Vagina (tissue), 2 donors: ENCODE measurements at regions not wholly inside any gene's neighbourhood (a gene's known extent, or its start where the extent isn't known, plus 50 kb on each side); places are given as distances from the start of the nearest gene placed in this dataset.
"Not testable (repeated sequence)": the region's sequence is repeated elsewhere in the genome, so short reads cannot be mapped to it uniquely, and the experiment has no call there.

Experiments used
- DNase-seq, 2 donors: peaks; one replicate each; pipeline ENCODE4 v3.0.0-alpha.2; 2017; ENCODE audit errors: extremely low spot score in 2 of 2
- H3K27ac ChIP-seq: fragments of 200-600 bp; sonication (generic); one replicate; pipeline ENCODE4 v1.5.1; 2019
- H3K27me3 ChIP-seq: fragments of 200-600 bp; sonication (generic); one replicate; pipeline ENCODE4 v1.5.1; 2019
- H3K36me3 ChIP-seq, 2 donors: fragments of 200-600 bp; sonication (generic); one replicate each; pipeline ENCODE4 v1.5.1; 2017 to 2019
- H3K4me1 ChIP-seq: fragments of 200-600 bp; sonication (generic); one replicate; pipeline ENCODE4 v1.5.1; 2019
- H3K4me3 ChIP-seq, 2 donors: fragments of 200-600 bp; sonication (generic); 1 replicate in 1 of 2; 2 replicates in 1 of 2; pipeline ENCODE4 v1.5.1; 2016 to 2019
- H3K9me3 ChIP-seq: fragments of 200-600 bp; sonication (generic); one replicate; pipeline ENCODE4 v1.5.1; 2019
- CTCF ChIP-seq, 3 experiments: fragments of 450-650 bp in 2 of 3; fragments of 200-600 bp in 1 of 3; sonication (generic) in 1 of 3; IDR thresholded peaks; one replicate each; pipeline ENCODE4 v1.5.1; 2017 to 2019; ENCODE audit warnings: antibody characterized with exemption in 3 of 3, mild to moderate bottlenecking in 2 of 3, moderate library complexity in 2 of 3
- POLR2A ChIP-seq, 2 donors: fragments of 450-650 bp; IDR thresholded peaks; one replicate each; pipeline ENCODE4 v1.6.1; 2017; ENCODE audit warnings: antibody characterized with exemption in 2 of 2, mild to moderate bottlenecking in 2 of 2, moderate library complexity in 2 of 2
- POLR2AphosphoS5 ChIP-seq, 2 donors: sonication (generic); formaldehyde crosslinking; IDR thresholded peaks; one replicate each; pipeline ENCODE4 v1.9.0; 2017; ENCODE audit warnings: antibody characterized with exemption in 2 of 2, mild to moderate bottlenecking in 2 of 2, low read depth in 1 of 2; ENCODE audit not compliant: insufficient read depth in 1 of 2
- intact Hi-C: fragments of 100-400 bp; cut with DNase I; formaldehyde crosslinking; loops from one replicate; pipeline ENCODE4 v1.15.1; 2023

DNA sequence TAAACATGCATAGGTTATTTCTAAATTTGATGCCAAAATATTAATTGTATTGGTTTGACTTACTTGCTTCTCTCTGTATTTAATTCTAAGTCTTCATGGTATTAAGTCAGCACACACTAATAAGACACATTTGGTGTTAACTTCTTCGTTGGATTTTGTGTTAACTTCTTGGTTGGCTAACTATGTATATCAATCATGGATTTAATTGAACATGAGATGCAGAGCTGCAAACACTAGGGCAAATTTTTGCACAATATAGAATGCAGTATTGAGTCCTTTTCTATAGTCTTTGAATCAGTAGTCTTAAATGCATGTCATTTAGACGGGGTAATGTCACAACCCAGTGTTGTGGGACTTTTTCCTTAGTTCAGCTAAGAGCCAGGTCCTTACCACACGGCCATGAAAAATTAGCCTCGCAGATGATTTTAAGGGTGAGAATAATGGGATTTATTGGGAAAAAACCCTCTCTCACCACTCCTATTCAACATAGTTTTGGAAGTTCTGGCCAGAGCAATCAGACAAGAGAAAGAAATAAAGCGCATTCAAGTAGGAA is 142.9 kb upstream of the TRIM24 start:
- Histone ChIP-seq H3K36me3 (no peaks in the 10 kb centered on the region), H3K4me1 (no peaks in the 10 kb centered on the region), H3K27ac (no peak overlapping the region), H3K9me3 (no peaks in the 10 kb centered on the region), H3K4me3 (no peak overlapping the region), H3K27me3 (no peaks in the 10 kb centered on the region)
- no peak for TF ChIP-seq CTCF (IDR thresholded peaks at IDR 0.05)
- no peak for TF ChIP-seq POLR2AphosphoS5 (IDR thresholded peaks at IDR 0.05; ENCODE audit: insufficient read depth in 1 of 2, low read depth in 1 of 2)
- no peak for TF ChIP-seq POLR2A (IDR thresholded peaks at IDR 0.05)
- DNase-seq: no peak
- intact Hi-C loops: no loop called here

DNA sequence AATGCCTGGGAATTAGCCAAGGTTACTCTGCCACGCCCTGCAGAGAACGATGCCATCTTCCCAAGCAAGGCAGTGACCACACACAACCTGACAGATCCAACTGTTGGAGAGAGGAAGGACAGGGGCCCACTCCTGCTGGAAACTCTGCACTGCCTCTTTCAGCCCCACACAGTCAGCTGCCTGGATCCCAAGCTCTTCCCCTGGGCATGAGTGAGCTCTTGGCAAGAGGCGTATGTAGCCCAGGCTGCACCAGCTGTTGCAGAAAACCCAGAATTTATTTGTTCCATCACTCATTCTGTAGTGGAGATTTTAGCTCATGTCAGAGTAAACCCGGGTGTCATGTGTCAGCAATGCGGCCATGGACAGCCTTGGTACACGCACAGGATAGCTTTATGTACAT is 135.1 kb upstream of the TRIM24 start:
- H3K4me1 ChIP-seq: no peaks in the 10 kb centered on the region
- no peaks in the 10 kb centered on the region for H3K36me3 ChIP-seq
- TF ChIP-seq POLR2A (IDR thresholded peaks at IDR 0.05): no peak
- no peak overlapping the region for H3K4me3 ChIP-seq
- H3K27ac ChIP-seq: no peak overlapping the region
- intact Hi-C loops: no loop called here
- DNase-seq: no peak
- no peaks in the 10 kb centered on the region for H3K9me3 ChIP-seq
- no peaks in the 10 kb centered on the region for H3K27me3 ChIP-seq

DNA sequence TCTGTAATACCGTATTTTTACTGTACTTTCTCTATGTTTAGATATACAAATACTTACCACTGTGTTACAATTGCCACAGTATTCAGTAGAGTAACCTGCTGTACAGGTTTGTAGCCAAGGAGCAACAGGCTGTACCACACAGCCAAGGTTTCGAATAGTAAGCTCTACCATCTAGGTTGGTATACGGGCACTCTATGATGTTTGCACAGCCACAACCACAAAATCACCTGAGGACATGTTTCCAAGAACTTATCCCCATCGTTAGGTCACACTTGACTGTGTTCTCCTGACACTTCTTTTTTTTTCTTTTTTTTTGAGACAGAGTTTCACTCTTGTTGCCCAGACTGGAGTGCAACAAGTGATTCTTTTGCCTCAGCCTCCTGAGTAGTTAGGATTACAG is 134.6 kb upstream of the TRIM24 start:
- no peak overlapping the region for H3K27ac ChIP-seq
- no peaks in the 10 kb centered on the region for H3K36me3 ChIP-seq
- no peaks in the 10 kb centered on the region for H3K27me3 ChIP-seq
- no peak for DNase-seq
- H3K4me3 ChIP-seq: no peak overlapping the region
- intact Hi-C loops: no loop called here
- no peak for TF ChIP-seq POLR2A (IDR thresholded peaks at IDR 0.05)
- TF ChIP-seq CTCF (IDR thresholded peaks at IDR 0.05): no peak
- no peak for TF ChIP-seq POLR2AphosphoS5 (IDR thresholded peaks at IDR 0.05; ENCODE audit: insufficient read depth in 1 of 2, low read depth in 1 of 2)
- no peaks in the 10 kb centered on the region for H3K4me1 ChIP-seq
- H3K9me3 ChIP-seq: no peaks in the 10 kb centered on the region

- no peaks in the 10 kb centered on the region for H3K27me3 ChIP-seq
- H3K27ac ChIP-seq: no peak overlapping the region
- intact Hi-C loops: no loop called here
- peaks cover 11% of the 10 kb centered on the region for H3K9me3 ChIP-seq
- TF ChIP-seq CTCF (IDR thresholded peaks at IDR 0.05) (no peak), POLR2A (IDR thresholded peaks at IDR 0.05) (no peak), POLR2AphosphoS5 (IDR thresholded peaks at IDR 0.05; ENCODE audit: insufficient read depth in 1 of 2, low read depth in 1 of 2) (no peak)
- no peak overlapping the region for H3K4me3 ChIP-seq
- H3K36me3 ChIP-seq: no peaks in the 10 kb centered on the region
- H3K4me1 ChIP-seq: no peaks in the 10 kb centered on the region
- no peak for DNase-seq
These were observed 131.8 kb upstream of the TRIM24 start for GRCh38 chr7:138328215-138328614.

- H3K27me3 ChIP-seq, H3K36me3 ChIP-seq, H3K4me3 ChIP-seq, DNase-seq, intact Hi-C loops, H3K4me1 ChIP-seq, H3K27ac ChIP-seq: not testable (repeated sequence)
- H3K9me3 ChIP-seq: peaks cover 11% of the 10 kb centered on the region
These were observed 127.2 kb upstream of the TRIM24 start for GRCh38 chr7:138332850-138333249.

DNA sequence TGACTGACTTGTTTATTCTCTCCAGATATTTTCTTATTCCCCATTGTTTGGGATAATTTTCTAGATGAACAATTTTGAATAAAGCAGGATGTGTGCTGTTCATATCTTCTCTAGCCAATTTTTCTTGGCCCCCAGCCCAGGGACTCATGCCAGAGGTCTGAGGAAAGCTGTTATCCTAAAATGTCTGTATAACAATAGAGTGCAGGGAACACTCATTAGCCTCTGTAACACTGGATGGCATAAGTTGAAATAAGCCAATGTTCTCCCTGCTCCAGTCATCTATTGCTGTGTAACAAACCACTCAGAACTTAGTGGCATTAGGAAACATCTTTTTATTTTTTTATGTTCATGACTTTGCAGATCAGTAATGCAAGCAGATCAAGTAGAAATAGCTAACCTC is 121.7 kb upstream of the TRIM24 start:
- Histone ChIP-seq H3K4me1 (no peaks in the 10 kb centered on the region), H3K4me3 (no peak overlapping the region), H3K27me3 (no peaks in the 10 kb centered on the region), H3K36me3 (no peaks in the 10 kb centered on the region), H3K9me3 (no peaks in the 10 kb centered on the region), H3K27ac (no peak overlapping the region)
- no peak for DNase-seq
- TF ChIP-seq CTCF (IDR thresholded peaks at IDR 0.05) (no peak), POLR2AphosphoS5 (IDR thresholded peaks at IDR 0.05; ENCODE audit: insufficient read depth in 1 of 2, low read depth in 1 of 2) (peak in 1 of 2 donors; percentile 80)
- intact Hi-C loops: no loop called here

DNA sequence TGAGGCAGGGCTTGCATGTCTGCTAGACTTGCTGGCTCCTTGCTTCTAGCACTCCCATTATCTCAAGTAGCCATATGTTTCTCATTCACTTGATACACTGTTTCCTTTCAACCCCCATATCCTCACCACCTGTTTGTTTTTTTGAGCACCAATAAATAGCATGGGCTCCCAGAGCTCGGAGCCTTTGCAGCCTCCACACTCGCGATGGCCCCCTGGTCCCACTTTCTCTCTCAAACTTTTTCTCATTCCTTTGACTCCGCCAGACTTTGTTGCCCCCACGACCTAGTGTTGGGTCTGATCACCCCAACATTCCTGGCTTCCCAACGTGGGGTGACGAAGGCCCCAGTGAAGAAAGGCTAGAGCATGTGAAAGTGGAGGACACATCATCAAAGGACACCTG is 120.8 kb upstream of the TRIM24 start:
- DNase-seq, H3K36me3 ChIP-seq, H3K9me3 ChIP-seq, H3K27me3 ChIP-seq, intact Hi-C loops, H3K27ac ChIP-seq, H3K4me3 ChIP-seq, H3K4me1 ChIP-seq: not testable (repeated sequence)
